Fibroblast of villous mesenchyme (primary cell): ENCODE measurements at regions not wholly inside any gene's neighbourhood (a gene's known extent, or its start where the extent isn't known, plus 50 kb on each side); places are given as distances from the start of the nearest gene placed in this dataset.
A peak's percentile ranks its signal among the peaks of the same experiment; 100 is the strongest.

ENCODE experiments used
- DNase-seq: peaks from one replicate; pipeline ENCODE4 v3.0.0-alpha.2; 2010; ENCODE audit warnings: low read depth
- H3K4me3 ChIP-seq: 2 replicates; pipeline ENCODE4 v1.5.1; 2011; ENCODE audit warnings: low read depth, mild to moderate bottlenecking, low read length
- TF ChIP-seq, protein P1 (sequence below): IDR thresholded peaks from 2 replicates; pipeline ENCODE4 v1.5.1; 2012; ENCODE audit warnings: low read depth, mild to moderate bottlenecking, low read length; ENCODE audit not compliant: insufficient read depth

DNA sequence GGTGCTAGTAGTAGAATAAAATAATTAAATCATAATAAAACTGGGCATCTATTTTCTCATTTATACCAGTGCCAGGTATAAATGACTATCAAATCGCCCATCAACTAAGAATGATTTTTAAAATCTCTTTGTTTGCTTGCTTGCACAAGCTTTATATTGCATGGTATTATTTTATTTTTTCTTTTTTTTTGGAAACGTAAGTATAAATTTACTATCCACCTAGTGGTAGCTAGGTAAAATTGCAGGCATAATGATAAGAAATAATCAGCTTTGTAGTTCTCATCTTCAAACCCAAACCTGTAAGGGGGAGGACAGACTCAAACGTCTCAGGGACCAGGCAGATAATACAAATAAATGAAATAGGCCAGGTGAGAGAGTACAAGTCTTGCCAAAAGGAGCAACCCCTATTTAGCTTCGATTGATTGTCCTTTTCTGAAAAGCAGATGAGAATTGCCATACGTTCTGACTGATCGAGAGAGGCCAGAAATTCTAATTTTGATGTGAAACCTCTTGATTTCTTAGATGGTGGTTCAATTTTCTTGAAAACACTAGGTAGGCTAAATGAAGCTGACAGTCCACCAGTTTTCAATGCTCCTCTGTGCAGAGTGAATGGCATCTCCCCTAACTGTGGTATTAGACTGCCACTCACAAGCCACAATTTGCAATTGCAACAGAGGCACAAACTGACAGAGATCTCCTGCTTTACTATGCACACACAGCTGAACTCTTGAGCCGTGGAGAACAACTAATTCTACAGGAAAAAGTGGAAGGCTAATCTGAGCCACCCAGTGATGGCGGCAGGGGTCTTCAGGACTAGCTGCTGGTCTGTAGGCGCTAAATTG lies 189.3 kb downstream of the DACT1 start:
- TF ChIP-seq, protein P1, sequence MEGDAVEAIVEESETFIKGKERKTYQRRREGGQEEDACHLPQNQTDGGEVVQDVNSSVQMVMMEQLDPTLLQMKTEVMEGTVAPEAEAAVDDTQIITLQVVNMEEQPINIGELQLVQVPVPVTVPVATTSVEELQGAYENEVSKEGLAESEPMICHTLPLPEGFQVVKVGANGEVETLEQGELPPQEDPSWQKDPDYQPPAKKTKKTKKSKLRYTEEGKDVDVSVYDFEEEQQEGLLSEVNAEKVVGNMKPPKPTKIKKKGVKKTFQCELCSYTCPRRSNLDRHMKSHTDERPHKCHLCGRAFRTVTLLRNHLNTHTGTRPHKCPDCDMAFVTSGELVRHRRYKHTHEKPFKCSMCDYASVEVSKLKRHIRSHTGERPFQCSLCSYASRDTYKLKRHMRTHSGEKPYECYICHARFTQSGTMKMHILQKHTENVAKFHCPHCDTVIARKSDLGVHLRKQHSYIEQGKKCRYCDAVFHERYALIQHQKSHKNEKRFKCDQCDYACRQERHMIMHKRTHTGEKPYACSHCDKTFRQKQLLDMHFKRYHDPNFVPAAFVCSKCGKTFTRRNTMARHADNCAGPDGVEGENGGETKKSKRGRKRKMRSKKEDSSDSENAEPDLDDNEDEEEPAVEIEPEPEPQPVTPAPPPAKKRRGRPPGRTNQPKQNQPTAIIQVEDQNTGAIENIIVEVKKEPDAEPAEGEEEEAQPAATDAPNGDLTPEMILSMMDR = peak; percentile 34
- no peak for DNase-seq
- no peak overlapping the region for H3K4me3 ChIP-seq

DNA sequence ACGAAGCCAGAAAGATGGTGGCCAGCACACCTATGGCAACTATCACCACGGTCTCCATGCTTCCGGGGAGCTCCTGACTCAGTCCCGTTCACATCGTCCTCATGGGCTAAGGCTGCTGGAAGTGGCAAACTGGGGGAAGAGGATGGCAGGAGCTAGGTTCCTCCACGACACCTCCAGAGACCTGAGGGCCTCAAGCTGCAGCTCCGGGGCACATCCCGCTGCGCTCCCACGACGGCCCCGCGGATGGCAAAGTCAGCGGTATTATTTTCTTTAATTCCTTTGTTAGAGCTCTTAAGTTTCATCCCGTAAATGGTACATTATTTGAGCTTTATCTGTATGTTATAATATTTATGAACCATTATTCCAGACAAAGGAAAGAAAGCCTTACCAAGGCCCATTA lies 190.5 kb downstream of the DACT1 start:
- no peak for DNase-seq
- H3K4me3 ChIP-seq = no peak overlapping the region
- TF ChIP-seq, protein P1 = no peak

DNA sequence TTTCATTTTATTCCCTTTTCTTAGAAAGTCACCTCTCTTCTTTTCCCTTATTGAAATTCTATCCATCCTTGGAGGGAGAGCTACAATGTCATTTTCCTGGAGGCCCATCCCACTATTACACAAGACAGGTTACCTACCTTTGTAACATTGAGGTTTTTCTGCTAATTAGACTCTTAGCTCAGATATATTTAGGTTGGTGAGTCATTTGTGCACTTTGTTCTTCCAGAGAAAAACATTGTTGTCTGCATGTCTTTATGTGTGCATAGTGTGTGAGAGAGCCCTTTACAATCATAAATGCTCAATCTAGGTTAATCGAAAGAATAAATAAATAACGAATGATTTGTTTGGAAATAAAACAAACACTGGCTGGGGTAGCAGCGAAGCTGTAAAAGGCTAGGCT lies 191.8 kb downstream of the DACT1 start:
- H3K4me3 ChIP-seq = no peak overlapping the region
- DNase-seq = peak; percentile 36
- TF ChIP-seq, protein P1 = no peak

GRCh38 chr14:58830121-58830520 lies 192.4 kb downstream of the DACT1 start:
- no peak overlapping the region for H3K4me3 ChIP-seq
- TF ChIP-seq, protein P1 = no peak
- no peak for DNase-seq

GRCh38 chr14:58832095-58832521 lies 194.3 kb downstream of the DACT1 start:
- TF ChIP-seq, protein P1 = no peak
- H3K4me3 ChIP-seq = no peak overlapping the region
- DNase-seq = no peak

DNA sequence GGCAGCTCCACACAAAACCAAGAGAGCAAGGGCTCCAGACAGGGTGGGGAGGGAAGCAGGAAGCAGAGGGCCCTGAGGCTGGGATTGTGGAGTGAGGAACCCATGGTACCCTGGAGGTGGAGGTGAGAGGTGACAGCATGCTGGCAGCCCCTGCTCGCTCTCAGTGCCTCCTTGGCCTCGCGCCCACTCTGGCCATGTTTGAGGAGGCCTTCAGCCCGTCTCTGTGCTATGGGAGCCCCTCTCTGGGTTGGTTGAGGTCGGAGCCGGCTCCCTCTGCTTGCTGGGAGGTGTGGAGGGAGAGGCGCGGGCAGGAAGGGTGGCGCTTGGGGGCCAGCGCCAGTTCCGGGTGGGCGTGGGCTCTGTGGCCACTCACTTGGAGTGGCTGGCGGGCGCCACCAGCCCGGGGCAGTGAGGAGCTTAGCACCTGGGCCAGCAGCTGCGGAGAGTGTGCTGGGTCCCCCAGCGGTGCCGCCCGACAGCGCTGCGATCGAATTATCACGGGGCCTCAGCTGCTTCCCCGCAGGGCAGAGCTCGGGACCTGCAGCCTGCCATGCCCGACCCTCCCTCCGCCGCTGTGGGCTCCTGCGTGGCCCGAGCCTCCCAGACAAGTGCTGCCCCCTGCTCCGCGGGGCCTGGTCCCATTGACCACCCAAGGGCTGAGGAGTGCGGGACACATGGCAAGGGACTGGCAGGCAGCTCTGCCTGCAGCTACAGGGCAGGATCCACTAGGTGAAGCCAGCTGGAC lies 196.0 kb downstream of the DACT1 start:
- DNase-seq = no peak
- TF ChIP-seq, protein P1 = no peak
- H3K4me3 ChIP-seq = no peak overlapping the region
